ENCODE measurements at regions not wholly inside any gene's neighbourhood (a gene's known extent, or its start where the extent isn't known, plus 50 kb on each side); places are given as distances from the start of the nearest gene placed in this dataset.

- TF ChIP-seq POLR2AphosphoS5 (IDR thresholded peaks at IDR 0.05) (no peak), POLR2A (IDR thresholded peaks at IDR 0.05) (no peak), EP300 (IDR thresholded peaks at IDR 0.05) (no peak)
- TF ChIP-seq, protein P1, sequence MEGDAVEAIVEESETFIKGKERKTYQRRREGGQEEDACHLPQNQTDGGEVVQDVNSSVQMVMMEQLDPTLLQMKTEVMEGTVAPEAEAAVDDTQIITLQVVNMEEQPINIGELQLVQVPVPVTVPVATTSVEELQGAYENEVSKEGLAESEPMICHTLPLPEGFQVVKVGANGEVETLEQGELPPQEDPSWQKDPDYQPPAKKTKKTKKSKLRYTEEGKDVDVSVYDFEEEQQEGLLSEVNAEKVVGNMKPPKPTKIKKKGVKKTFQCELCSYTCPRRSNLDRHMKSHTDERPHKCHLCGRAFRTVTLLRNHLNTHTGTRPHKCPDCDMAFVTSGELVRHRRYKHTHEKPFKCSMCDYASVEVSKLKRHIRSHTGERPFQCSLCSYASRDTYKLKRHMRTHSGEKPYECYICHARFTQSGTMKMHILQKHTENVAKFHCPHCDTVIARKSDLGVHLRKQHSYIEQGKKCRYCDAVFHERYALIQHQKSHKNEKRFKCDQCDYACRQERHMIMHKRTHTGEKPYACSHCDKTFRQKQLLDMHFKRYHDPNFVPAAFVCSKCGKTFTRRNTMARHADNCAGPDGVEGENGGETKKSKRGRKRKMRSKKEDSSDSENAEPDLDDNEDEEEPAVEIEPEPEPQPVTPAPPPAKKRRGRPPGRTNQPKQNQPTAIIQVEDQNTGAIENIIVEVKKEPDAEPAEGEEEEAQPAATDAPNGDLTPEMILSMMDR (IDR thresholded peaks at IDR 0.05) = no peak
Observed at GRCh38 chr15:69505956-69506556, 53.4 kb downstream of the RPLP1 start.

Measured in sigmoid colon (tissue), 4 donors.